IPS-11a (cell line): ENCODE measurements at regions not wholly inside any gene's neighbourhood (a gene's known extent, or its start where the extent isn't known, plus 50 kb on each side); places are given as distances from the start of the nearest gene placed in this dataset.

Experiments
- H3K4me3 ChIP-seq: one replicate; pipeline ENCODE4 v1.5.1; 2013; ENCODE audit warnings: low read depth, low read length, control low read depth

- no peak overlapping the region for H3K4me3 ChIP-seq
These were observed 105.2 kb upstream of the ID2 start for GRCh38 chr2:8576525-8577167.

- H3K4me3 ChIP-seq = no peak overlapping the region
These were observed 104.3 kb upstream of the ID2 start for GRCh38 chr2:8577573-8577972.

- no peak overlapping the region for H3K4me3 ChIP-seq
These were observed 103.3 kb upstream of the ID2 start for GRCh38 chr2:8578335-8579244.

- H3K4me3 ChIP-seq = no peak overlapping the region
These were observed 102.3 kb upstream of the ID2 start for GRCh38 chr2:8579485-8580085.

GRCh38 chr2:8580316-8581233 is 101.3 kb upstream of the ID2 start:
- H3K4me3 ChIP-seq = no peak overlapping the region

DNA sequence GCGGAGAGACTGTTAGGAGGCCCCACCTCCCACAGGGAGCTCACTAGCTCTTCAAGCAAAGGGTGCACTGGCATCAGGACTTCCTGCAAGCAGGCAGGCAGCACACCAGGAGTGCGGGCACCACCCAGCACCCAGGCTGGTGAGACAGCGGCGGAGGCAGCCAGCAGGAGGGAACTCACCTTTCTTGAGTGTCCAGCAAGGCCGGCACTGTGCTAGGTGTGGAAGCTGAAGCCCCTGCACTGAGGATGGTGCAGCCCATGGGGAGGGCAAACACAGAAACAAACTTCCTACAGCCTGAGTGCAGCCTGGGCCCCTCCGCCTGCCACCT is 100.7 kb upstream of the ID2 start:
- H3K4me3 ChIP-seq = no peak overlapping the region

- H3K4me3 ChIP-seq = no peak overlapping the region
These were observed 100.2 kb upstream of the ID2 start for GRCh38 chr2:8581601-8582041.

- no peak overlapping the region for H3K4me3 ChIP-seq
These were observed 99.7 kb upstream of the ID2 start for GRCh38 chr2:8582191-8582590.

- no peak overlapping the region for H3K4me3 ChIP-seq
These were observed 99.0 kb upstream of the ID2 start for GRCh38 chr2:8582651-8583399.

DNA sequence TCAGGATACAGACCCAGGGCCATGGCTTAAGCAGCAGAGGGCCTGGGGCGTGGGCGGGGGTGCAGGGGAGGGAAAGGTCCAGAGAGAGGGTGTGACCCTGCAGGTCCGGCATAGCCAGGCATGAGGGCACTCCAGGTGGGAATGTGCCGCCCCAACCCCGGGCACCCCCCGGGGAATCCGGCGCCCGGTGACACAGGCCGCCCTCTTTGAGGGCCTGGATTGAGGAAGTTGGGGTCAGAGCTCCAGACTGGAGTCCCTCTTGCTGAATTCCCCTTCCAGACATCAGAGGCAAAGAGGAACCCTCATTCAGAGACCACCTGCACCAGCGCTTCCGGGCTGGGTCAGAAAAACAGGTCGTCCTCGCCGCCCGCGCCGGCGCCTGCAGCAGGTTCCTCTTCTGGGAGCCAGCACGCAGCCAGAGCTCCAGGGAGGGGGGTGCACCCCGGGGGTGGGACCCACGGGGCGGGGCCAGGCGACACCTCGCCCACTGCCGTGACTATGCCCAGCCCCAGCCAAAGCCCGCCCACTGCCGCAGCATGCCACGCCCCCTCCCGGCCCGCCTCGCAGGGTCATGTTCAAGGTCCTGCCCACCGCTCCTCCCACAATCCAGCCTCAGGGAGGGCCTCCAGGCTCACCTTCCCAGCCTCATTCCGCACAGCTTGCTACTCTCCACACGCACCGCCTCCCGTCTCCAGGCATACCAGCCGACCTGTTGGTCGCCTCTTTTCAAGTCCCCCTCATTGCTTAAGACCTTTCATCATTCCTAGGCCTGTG is 98.3 kb upstream of the ID2 start:
- no peak overlapping the region for H3K4me3 ChIP-seq

DNA sequence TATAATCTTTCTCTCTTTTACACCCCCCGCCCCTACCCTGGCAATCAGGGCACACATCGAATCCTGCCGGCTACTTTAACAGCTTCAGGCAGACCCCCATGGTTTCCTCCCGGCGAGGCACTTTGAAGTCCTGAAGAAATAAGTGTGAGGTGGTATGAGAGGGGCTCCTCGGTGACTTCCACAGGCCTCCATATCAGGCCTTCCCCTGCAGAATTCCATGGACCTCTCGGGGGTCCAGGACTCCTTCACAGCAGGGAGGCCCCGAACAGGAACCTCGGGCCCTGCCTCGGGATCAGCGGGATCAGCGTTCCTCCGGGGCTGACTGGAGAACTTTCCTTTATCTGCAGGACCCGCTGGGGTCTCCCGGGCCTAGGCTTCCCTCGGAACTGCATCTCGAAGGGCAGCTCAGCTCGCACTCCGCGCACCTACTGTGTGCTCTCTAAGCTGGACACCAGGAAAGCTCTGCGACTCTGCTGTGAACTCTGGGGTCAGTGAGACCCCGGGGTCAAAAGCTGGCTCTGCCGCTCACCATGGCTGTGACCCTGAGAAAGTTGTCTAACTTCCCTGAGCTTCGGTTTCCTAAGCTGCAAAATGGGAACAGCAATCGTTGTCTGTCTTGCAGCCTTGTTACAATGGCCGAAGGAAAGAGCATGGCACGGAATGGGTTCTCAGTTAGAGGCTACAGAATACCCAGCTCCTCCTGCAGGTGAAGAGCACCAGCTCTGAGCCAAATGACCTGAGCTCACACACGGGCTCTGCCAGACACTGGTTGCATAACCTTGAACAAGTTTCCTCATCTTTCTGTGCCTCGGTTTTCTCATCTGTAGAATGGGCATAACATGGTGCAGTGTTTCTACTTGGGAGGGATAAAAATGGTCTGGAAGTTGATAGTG is 97.4 kb upstream of the ID2 start:
- H3K4me3 ChIP-seq = no peak overlapping the region

GRCh38 chr2:8586457-8587051 is 95.3 kb upstream of the ID2 start:
- H3K4me3 ChIP-seq = no peak overlapping the region

DNA sequence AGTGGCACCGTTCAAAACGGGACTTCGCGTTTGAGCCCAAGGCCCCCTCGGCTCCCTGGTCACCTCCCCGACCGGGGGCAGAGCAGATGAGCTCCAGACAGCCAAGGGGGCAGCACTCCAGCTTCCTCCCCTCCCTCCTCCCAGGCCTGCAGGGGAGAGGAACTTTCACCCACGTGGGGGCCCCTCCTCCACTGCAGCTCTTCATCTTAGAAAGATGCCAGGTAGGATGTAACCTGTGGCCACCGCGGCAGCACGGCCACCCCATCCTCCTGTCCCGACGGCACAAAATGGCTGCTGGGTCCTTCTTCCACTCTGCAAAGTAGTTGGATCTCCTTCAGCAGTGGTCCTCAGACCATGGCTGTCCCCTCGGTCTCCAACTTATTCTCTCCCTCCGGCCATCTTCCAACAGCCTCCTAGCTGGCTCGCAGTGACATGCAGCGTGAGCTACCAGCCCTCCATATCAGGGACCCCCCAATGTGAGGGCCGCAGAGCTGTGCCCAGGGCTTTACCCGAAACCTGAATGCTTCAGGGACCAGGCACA is 94.5 kb upstream of the ID2 start:
- H3K4me3 ChIP-seq = no peak overlapping the region

- H3K4me3 ChIP-seq = no peak overlapping the region
These were observed 93.7 kb upstream of the ID2 start for GRCh38 chr2:8587920-8588830.

- no peak overlapping the region for H3K4me3 ChIP-seq
These were observed 93.0 kb upstream of the ID2 start for GRCh38 chr2:8588831-8589191.

- no peak overlapping the region for H3K4me3 ChIP-seq
These were observed 92.1 kb upstream of the ID2 start for GRCh38 chr2:8589721-8590120.

- H3K4me3 ChIP-seq = no peak overlapping the region
These were observed 90.9 kb upstream of the ID2 start for GRCh38 chr2:8590938-8591337.
